IMR-90 (cell line): ENCODE measurements at regions not wholly inside any gene's neighbourhood (a gene's known extent, or its start where the extent isn't known, plus 50 kb on each side); places are given as distances from the start of the nearest gene placed in this dataset.
A peak's percentile ranks its signal among the peaks of the same experiment; 100 is the strongest.

Experiments
- ATAC-seq: fragments of 200-7000 bp; cut with Tn5 transposase; 2 replicates; pipeline ENCODE4 v1.9.1; 2020; ENCODE audit warnings: low read depth, mild to moderate bottlenecking, moderate library complexity
- BruUV-seq: library from RNA; stranded (reverse); fragments of 400-500 nt; replicated peaks from 2 replicates; lab custom pipeline; 2021; lab: Mats Ljungman, UMichigan
- CTCF ChIA-PET: fragments of 300-600 bp; formaldehyde crosslinking; extraction: SDS; loops from one replicate; lab custom pipeline; 2021; ENCODE audit warnings: antibody characterized with exemption; lab: Yijun Ruan, JAX
- POLR2A ChIA-PET: fragments of 300-600 bp; sonication (Branson Sonifier 250); formaldehyde crosslinking; loops from one replicate; lab custom pipeline; 2022; ENCODE audit warnings: antibody characterized with exemption; ENCODE audit not compliant: unreplicated experiment; lab: Charles Lee
- DNase-seq: peaks from one replicate; pipeline ENCODE4 v3.0.0; 2013
- H2AFZ ChIP-seq: replicated peaks from 2 replicates; pipeline ENCODE3; 2013; ENCODE audit warnings: low read length, mild to moderate bottlenecking; ENCODE audit not compliant: poor library complexity
- H2AK5ac ChIP-seq: 2 replicates; pipeline ENCODE4 v1.6.1; 2013; ENCODE audit warnings: low read depth, low read length, inconsistent platforms
- H2AK9ac ChIP-seq: replicated peaks from 2 replicates; pipeline ENCODE3; 2013; ENCODE audit warnings: mild to moderate bottlenecking, low read depth, low read length, moderate library complexity; ENCODE audit not compliant: poor library complexity
- H2BK120ac ChIP-seq: 2 replicates; pipeline ENCODE4 v1.6.1; 2013; ENCODE audit warnings: low read depth, low read length, inconsistent platforms
- H2BK15ac ChIP-seq: 3 replicates; pipeline ENCODE4 v1.6.1; 2013; ENCODE audit warnings: low read depth, low read length, inconsistent platforms
- H2BK20ac ChIP-seq: 2 replicates; pipeline ENCODE4 v1.6.1; 2013; ENCODE audit warnings: low read depth, mild to moderate bottlenecking, inconsistent platforms, low read length, moderate library complexity
- H2BK5ac ChIP-seq: 2 replicates; pipeline ENCODE4 v1.6.1; 2013; ENCODE audit warnings: mild to moderate bottlenecking, low read depth, low read length, inconsistent platforms; ENCODE audit not compliant: poor library complexity, severe bottlenecking
- H3K14ac ChIP-seq: replicated peaks from 2 replicates; pipeline ENCODE4 v1.6.1; 2013; ENCODE audit warnings: low read depth, low read length, inconsistent platforms
- H3K18ac ChIP-seq: 2 replicates; pipeline ENCODE4 v1.6.1; 2013; ENCODE audit warnings: low read depth, low read length, control low read depth
- H3K23ac ChIP-seq: 2 replicates; pipeline ENCODE4 v1.6.1; 2013; ENCODE audit warnings: low read depth, low read length, inconsistent platforms
- H3K27ac ChIP-seq: 2 replicates; pipeline ENCODE4 v1.5.1; 2013; ENCODE audit warnings: mild to moderate bottlenecking, control low read depth, low read length; ENCODE audit not compliant: insufficient read depth
- H3K27me3 ChIP-seq: 2 replicates; pipeline ENCODE4 v1.6.1; 2013; ENCODE audit warnings: low read length; ENCODE audit not compliant: control insufficient read depth, insufficient read depth
- H3K36me3 ChIP-seq: 2 replicates; pipeline ENCODE4 v1.6.1; 2013; ENCODE audit warnings: low read length, mixed read lengths; ENCODE audit not compliant: control insufficient read depth, insufficient read depth
- H3K4ac ChIP-seq: 2 replicates; pipeline ENCODE4 v1.6.1; 2013; ENCODE audit warnings: low read depth, low read length, inconsistent platforms
- H3K4me1 ChIP-seq: 2 replicates; pipeline ENCODE4 v1.6.1; 2013; ENCODE audit warnings: low read length, mixed read lengths; ENCODE audit not compliant: control insufficient read depth, insufficient read depth
- H3K4me2 ChIP-seq: 2 replicates; pipeline ENCODE4 v1.6.1; 2013; ENCODE audit warnings: low read depth, mild to moderate bottlenecking, control low read depth, low read length, moderate library complexity
- H3K4me3 ChIP-seq: 2 replicates; pipeline ENCODE4 v1.5.1; 2013; ENCODE audit warnings: low read depth, mild to moderate bottlenecking, control low read depth, low read length, moderate library complexity; ENCODE audit not compliant: insufficient read depth
- H3K56ac ChIP-seq: 2 replicates; pipeline ENCODE4 v1.6.1; 2013; ENCODE audit warnings: low read length, inconsistent platforms; ENCODE audit not compliant: insufficient read depth; ENCODE audit errors: extremely low read depth
- H3K79me1 ChIP-seq, 2 experiments: 2 replicates each; pipeline ENCODE4 v1.6.1; 2013; ENCODE audit warnings: low read length in 2 of 2, inconsistent platforms in 1 of 2, low read depth in 1 of 2
- H3K9ac ChIP-seq: 2 replicates; pipeline ENCODE4 v1.6.1; 2013; ENCODE audit warnings: low read depth, low read length, control low read depth
- H3K9me1 ChIP-seq: 2 replicates; pipeline ENCODE4 v1.6.1; 2013; ENCODE audit warnings: low read length, inconsistent platforms; ENCODE audit not compliant: insufficient read depth
- H3K9me3 ChIP-seq: 2 replicates; pipeline ENCODE4 v1.6.1; 2013; ENCODE audit warnings: low read length; ENCODE audit not compliant: control insufficient read depth, insufficient read depth
- H4K20me1 ChIP-seq: 2 replicates; pipeline ENCODE4 v1.6.1; 2013; ENCODE audit warnings: low read length, inconsistent platforms; ENCODE audit not compliant: insufficient read depth
- H4K5ac ChIP-seq: 2 replicates; pipeline ENCODE4 v1.6.1; 2013; ENCODE audit warnings: mild to moderate bottlenecking, low read depth, low read length, control low read depth
- H4K8ac ChIP-seq, 2 experiments: 2 replicates each; pipeline ENCODE4 v1.6.1; 2013; ENCODE audit warnings: low read depth in 2 of 2, low read length in 2 of 2, control low read depth in 1 of 2, inconsistent platforms in 1 of 2
- H4K91ac ChIP-seq: 2 replicates; pipeline ENCODE4 v1.6.1; 2013; ENCODE audit warnings: low read depth, low read length, inconsistent platforms; ENCODE audit not compliant: insufficient read depth
- CHD1 ChIP-seq: IDR thresholded peaks from 2 replicates; pipeline ENCODE4 v1.6.1; 2012; ENCODE audit warnings: low read depth, low read length, improper control_type of control experiment
- FOS ChIP-seq: fragments of 150-350 bp; IDR thresholded peaks from 2 replicates; pipeline ENCODE4 v1.6.1; 2016; ENCODE audit warnings: low read depth, low read length
- MAZ ChIP-seq: IDR thresholded peaks from 2 replicates; pipeline ENCODE4 v1.6.1; 2012; ENCODE audit warnings: low read depth, mild to moderate bottlenecking, low read length, improper control_type of control experiment, moderate library complexity, borderline replicate concordance
- NFE2L2 ChIP-seq: fragments of 150-350 bp; IDR thresholded peaks from 2 replicates; pipeline ENCODE4 v1.6.1; 2016; ENCODE audit warnings: low read depth, mild to moderate bottlenecking, low read length
- RFX5 ChIP-seq: IDR thresholded peaks from 2 replicates; pipeline ENCODE4 v1.8.0; 2012; ENCODE audit warnings: low read depth, mild to moderate bottlenecking, low read length, moderate library complexity
- WGBS, 2 experiments: methylation state at CpG; one replicate each; pipeline versions ENCODE4 v1.1.5 to v1.1.7; 2013; ENCODE audit warnings: missing lambda C conversion rate in 2 of 2; ENCODE audit not compliant: insufficient read length in 1 of 2; ENCODE audit errors: extremely low coverage in 2 of 2; 5-methylcytosine and 5-hydroxymethylcytosine counted together
- dilution Hi-C: fragments of 300-500 bp; cut with HindIII; formaldehyde crosslinking; loops from one replicate; pipeline ENCODE4 v1.14.3; 2018; ENCODE audit warnings: low sequenced_read_pairs; ENCODE audit not compliant: unreplicated experiment
- in situ Hi-C: fragments of 300-500 bp; cut with MboI; formaldehyde crosslinking; loops from 3 replicates; pipeline ENCODE4 v1.14.3; 2019; ENCODE audit warnings: low sequenced_read_pairs, inconsistent platforms, mixed read lengths
- intact Hi-C: fragments of 100-400 bp; cut with micrococcal nuclease; formaldehyde crosslinking; loops from 2 replicates; pipeline ENCODE4 v1.10.0; 2022

- H2BK120ac ChIP-seq: peak overlapping the region; percentile 19
- H3K56ac ChIP-seq: no peak overlapping the region
- ATAC-seq (peak; percentile 45), DNase-seq (peak; percentile 21)
- H4K20me1 ChIP-seq: no peaks in the 10 kb centered on the region
- H3K27me3 ChIP-seq: no peaks in the 10 kb centered on the region; the same call in 1 of the 2 replicates
- no peak overlapping the region for H3K14ac ChIP-seq
- no peak overlapping the region for H2BK5ac ChIP-seq
- POLR2A ChIA-PET: interaction anchor here (1.3 kb wide), 1 partner anchor 13 kb away, joined by 5 read pairs; no protein-coding TSS in a partner anchor
- H2AFZ ChIP-seq: peak overlapping the region; percentile 73
- no peaks in the 10 kb centered on the region; the same call in 1 of the 2 replicates for H3K9me3 ChIP-seq
- dilution Hi-C loops (no loop called here), intact Hi-C loops (no loop called here), in situ Hi-C loops (no loop called here)
- no peak overlapping the region for H4K8ac ChIP-seq
- WGBS, 2 experiments: 55% methylated on average over 4 of the region's 15 CpGs; no CpG with 5 or more reads in 1 of the 2 experiments
- H4K91ac ChIP-seq: peak overlapping the region; percentile 17; the same call in 1 of the 2 replicates
- H3K9ac ChIP-seq: no peak overlapping the region
- H2BK15ac ChIP-seq: no peak overlapping the region
- H3K27ac ChIP-seq: no peak overlapping the region
- H2BK20ac ChIP-seq: peak overlapping the region; percentile 50; the same call in 1 of the 2 replicates
- H3K4me1 ChIP-seq: peaks cover 10% of the 10 kb centered on the region
- H3K18ac ChIP-seq: no peak overlapping the region
- H2AK5ac ChIP-seq: peak overlapping the region; percentile 28; the same call in 1 of the 2 replicates
- peak overlapping the region; percentile 21; the same call in 1 of the 2 replicates for H3K4ac ChIP-seq
- peaks cover 8% of the 10 kb centered on the region; the same call in 1 of the 2 replicates for H3K9me1 ChIP-seq
- peak overlapping the region; percentile 62 for H2AK9ac ChIP-seq
- peak overlapping the region; percentile 18; the same call in 1 of the 2 replicates for H3K4me2 ChIP-seq
- no peaks in the 10 kb centered on the region for H3K36me3 ChIP-seq
- H3K79me1 ChIP-seq: no peaks in the 10 kb centered on the region
- no peak overlapping the region for H4K5ac ChIP-seq
- H3K23ac ChIP-seq: no peak overlapping the region
- no peak overlapping the region for H3K4me3 ChIP-seq
- no peak for TF ChIP-seq FOS
- no peak for TF ChIP-seq NFE2L2
- no peak for TF ChIP-seq MAZ
- no peak for TF ChIP-seq CHD1
- no peak for TF ChIP-seq RFX5
- BruUV-seq: no TSS peak
- CTCF ChIA-PET: no interaction called here
Measured at GRCh38 chr2:128425731-128426620, 107.3 kb upstream of the HS6ST1 start.
